ENCODE measurements at regions not wholly inside any gene's neighbourhood (a gene's known extent, or its start where the extent isn't known, plus 50 kb on each side); places are given as distances from the start of the nearest gene placed in this dataset.

DNA sequence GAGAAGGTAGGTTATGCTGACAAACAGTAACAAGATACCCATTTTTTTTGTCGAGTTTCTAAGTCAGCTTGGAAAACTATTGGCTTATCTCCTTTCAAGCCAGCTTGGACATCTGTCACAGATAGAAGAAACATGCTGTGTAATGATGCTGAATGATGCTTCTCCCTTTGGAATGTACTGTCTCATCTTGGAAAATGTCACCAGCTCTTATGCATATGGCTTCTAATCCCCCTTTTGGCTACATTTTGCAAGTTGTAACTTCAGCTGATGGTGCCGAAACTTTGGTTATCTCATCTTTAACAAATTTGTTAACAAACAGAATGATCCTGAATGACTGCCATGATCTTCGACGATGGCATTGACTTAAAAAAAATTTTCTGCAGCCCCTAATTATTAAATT, 68.8 kb upstream of the ST6GALNAC3 start:
- TF ChIP-seq, protein P1, sequence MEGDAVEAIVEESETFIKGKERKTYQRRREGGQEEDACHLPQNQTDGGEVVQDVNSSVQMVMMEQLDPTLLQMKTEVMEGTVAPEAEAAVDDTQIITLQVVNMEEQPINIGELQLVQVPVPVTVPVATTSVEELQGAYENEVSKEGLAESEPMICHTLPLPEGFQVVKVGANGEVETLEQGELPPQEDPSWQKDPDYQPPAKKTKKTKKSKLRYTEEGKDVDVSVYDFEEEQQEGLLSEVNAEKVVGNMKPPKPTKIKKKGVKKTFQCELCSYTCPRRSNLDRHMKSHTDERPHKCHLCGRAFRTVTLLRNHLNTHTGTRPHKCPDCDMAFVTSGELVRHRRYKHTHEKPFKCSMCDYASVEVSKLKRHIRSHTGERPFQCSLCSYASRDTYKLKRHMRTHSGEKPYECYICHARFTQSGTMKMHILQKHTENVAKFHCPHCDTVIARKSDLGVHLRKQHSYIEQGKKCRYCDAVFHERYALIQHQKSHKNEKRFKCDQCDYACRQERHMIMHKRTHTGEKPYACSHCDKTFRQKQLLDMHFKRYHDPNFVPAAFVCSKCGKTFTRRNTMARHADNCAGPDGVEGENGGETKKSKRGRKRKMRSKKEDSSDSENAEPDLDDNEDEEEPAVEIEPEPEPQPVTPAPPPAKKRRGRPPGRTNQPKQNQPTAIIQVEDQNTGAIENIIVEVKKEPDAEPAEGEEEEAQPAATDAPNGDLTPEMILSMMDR (IDR thresholded peaks at IDR 0.05): no peak
- TF ChIP-seq POLR2A (IDR thresholded peaks at IDR 0.05): no peak
